H1 (cell line): ENCODE measurements at regions not wholly inside any gene's neighbourhood (a gene's known extent, or its start where the extent isn't known, plus 50 kb on each side); places are given as distances from the start of the nearest gene placed in this dataset.

Experiments used
- CTCF ChIA-PET: fragments of 300-600 bp; sonication (Branson Sonifier 250); formaldehyde crosslinking; loops from one replicate; lab custom pipeline; 2021; ENCODE audit not compliant: partially characterized antibody; lab: Charles Lee
- POLR2A ChIA-PET: fragments of 300-600 bp; sonication (Branson Sonifier 250); formaldehyde crosslinking; loops from one replicate; lab custom pipeline; 2021; ENCODE audit warnings: inconsistent platforms; ENCODE audit not compliant: partially characterized antibody; lab: Charles Lee
- DNase-seq, 2 experiments: peaks; one replicate each; pipeline versions ENCODE4 v3.0.0 to v3.0.0-alpha.2; 2010 to 2022; ENCODE audit warnings: low spot score in 2 of 2, low read depth in 1 of 2, mixed read lengths in 1 of 2
- FAIRE-seq: peaks from 2 replicates; lab custom pipeline; 2011; peaks lifted over from hg19 to GRCh38; lab: Jason Lieb, UNC
- H2AFZ ChIP-seq: 2 replicates; pipeline ENCODE4 v1.8.1; 2012; ENCODE audit warnings: low read length, inconsistent platforms
- H2AK5ac ChIP-seq: 2 replicates; pipeline ENCODE4 v1.6.1; 2013; ENCODE audit warnings: low read depth, low read length
- H2BK120ac ChIP-seq: replicated peaks from 2 replicates; pipeline ENCODE3; 2013; ENCODE audit warnings: low read depth, low read length, inconsistent platforms
- H2BK12ac ChIP-seq: 2 replicates; pipeline ENCODE4 v1.6.1; 2013; ENCODE audit warnings: low read depth, low read length
- H2BK15ac ChIP-seq: 2 replicates; pipeline ENCODE4 v1.6.1; 2013; ENCODE audit warnings: low read length
- H2BK20ac ChIP-seq: 2 replicates; pipeline ENCODE4 v1.6.1; 2013; ENCODE audit warnings: low read length
- H2BK5ac ChIP-seq: 2 replicates; pipeline ENCODE4 v1.6.1; 2013; ENCODE audit warnings: low read depth, low read length
- H3K14ac ChIP-seq: 2 replicates; pipeline ENCODE4 v1.6.1; 2013; ENCODE audit warnings: inconsistent platforms; ENCODE audit not compliant: insufficient read length
- H3K18ac ChIP-seq: 2 replicates; pipeline ENCODE4 v1.6.1; 2013; ENCODE audit warnings: low read length; ENCODE audit errors: extremely low read depth
- H3K23ac ChIP-seq: 2 replicates; pipeline ENCODE4 v1.6.1; 2013; ENCODE audit warnings: inconsistent platforms; ENCODE audit not compliant: insufficient read length
- H3K23me2 ChIP-seq: 2 replicates; pipeline ENCODE4 v1.6.1; 2013; ENCODE audit warnings: low read depth, low read length
- H3K27ac ChIP-seq: 2 replicates; pipeline ENCODE4 v1.6.1; 2011; ENCODE audit warnings: low read depth, low read length, inconsistent platforms
- H3K27me3 ChIP-seq, 4 experiments: replicated peaks in 1 of 4; 1 replicate in 1 of 4; 2 replicates in 3 of 4; pipeline versions ENCODE4 v1.6.1 to v1.8.1; 2011 to 2013; ENCODE audit warnings: low read length in 3 of 4, mild to moderate bottlenecking in 3 of 4, inconsistent platforms in 2 of 4, mixed read lengths in 2 of 4, moderate library complexity in 1 of 4; ENCODE audit not compliant: control insufficient read depth in 3 of 4, insufficient read depth in 3 of 4; ENCODE audit errors: extremely low read depth in 1 of 4
- H3K36me3 ChIP-seq, 4 experiments: 2 replicates each; pipeline versions ENCODE4 v1.6.1 to v1.8.1; 2011 to 2013; ENCODE audit warnings: mild to moderate bottlenecking in 4 of 4, low read length in 3 of 4, moderate library complexity in 2 of 4, control low read depth in 1 of 4, inconsistent platforms in 1 of 4; ENCODE audit not compliant: insufficient read depth in 4 of 4, control insufficient read depth in 2 of 4
- H3K4ac ChIP-seq: replicated peaks from 2 replicates; pipeline ENCODE3; 2013; ENCODE audit warnings: low read length, low read depth, mixed read lengths, inconsistent platforms; ENCODE audit not compliant: insufficient read length
- H3K4me1 ChIP-seq, 4 experiments: replicated peaks in 1 of 4; 1 replicate in 1 of 4; 2 replicates in 3 of 4; pipeline versions ENCODE4 v1.6.1 to v1.8.1; 2011 to 2013; ENCODE audit warnings: low read length in 3 of 4, inconsistent platforms in 2 of 4, mixed read lengths in 1 of 4; ENCODE audit not compliant: insufficient read depth in 4 of 4, control insufficient read depth in 3 of 4
- H3K4me2 ChIP-seq, 2 experiments: 2 replicates each; pipeline versions ENCODE4 v1.6.1 to v1.8.1; 2011 to 2013; ENCODE audit warnings: low read depth in 2 of 2, low read length in 2 of 2, control low read depth in 1 of 2, inconsistent platforms in 1 of 2, mild to moderate bottlenecking in 1 of 2; ENCODE audit not compliant: insufficient read depth in 1 of 2
- H3K4me3 ChIP-seq, 4 experiments: fragments of 200-600, 300-600 bp in 1 of 4; sonication (generic), shearing (Covaris generic), sonication (Bioruptor Twin) in 1 of 4; 2 replicates each; pipeline versions ENCODE4 v1.5.1 to v1.8.1; 2011 to 2016; ENCODE audit warnings: low read length in 4 of 4, low read depth in 3 of 4, control low read depth in 2 of 4, inconsistent platforms in 2 of 4, mild to moderate bottlenecking in 2 of 4, mixed read lengths in 1 of 4, moderate library complexity in 1 of 4; ENCODE audit not compliant: insufficient read depth in 2 of 4; ENCODE audit errors: extremely low read depth in 1 of 4
- H3K56ac ChIP-seq: replicated peaks from 2 replicates; pipeline ENCODE3; 2013; ENCODE audit warnings: low read depth, mild to moderate bottlenecking, mixed read lengths, low read length, inconsistent platforms; ENCODE audit not compliant: insufficient read length
- H3K79me1 ChIP-seq: 2 replicates; pipeline ENCODE4 v1.6.1; 2013; ENCODE audit warnings: low read depth, low read length, control low read depth
- H3K79me2 ChIP-seq, 2 experiments: 2 replicates each; pipeline versions ENCODE4 v1.6.1 to v1.8.1; 2012 to 2013; ENCODE audit warnings: low read length in 2 of 2, mild to moderate bottlenecking in 2 of 2, inconsistent platforms in 1 of 2; ENCODE audit not compliant: insufficient read depth in 2 of 2, control insufficient read depth in 1 of 2
- H3K9ac ChIP-seq, 4 experiments: replicated peaks in 1 of 4; 1 replicate in 1 of 4; 2 replicates in 3 of 4; pipeline versions ENCODE4 v1.6.1 to v1.8.1; 2011 to 2013; ENCODE audit warnings: low read depth in 3 of 4, low read length in 3 of 4, control low read depth in 2 of 4, mild to moderate bottlenecking in 2 of 4, moderate library complexity in 2 of 4, inconsistent platforms in 1 of 4; ENCODE audit errors: extremely low read depth in 1 of 4
- H3K9me3 ChIP-seq, 2 experiments: 2 replicates each; pipeline versions ENCODE4 v1.6.1 to v1.8.1; 2012 to 2013; ENCODE audit warnings: mild to moderate bottlenecking in 2 of 2, moderate library complexity in 2 of 2, control low read depth in 1 of 2, inconsistent platforms in 1 of 2, low read depth in 1 of 2, low read length in 1 of 2, mixed read lengths in 1 of 2; ENCODE audit not compliant: insufficient read depth in 2 of 2
- H4K20me1 ChIP-seq, 2 experiments: replicated peaks in 1 of 2; 2 replicates each; pipeline versions ENCODE3 to v1.8.1; 2011 to 2013; ENCODE audit warnings: inconsistent platforms in 2 of 2, low read length in 2 of 2, mild to moderate bottlenecking in 1 of 2; ENCODE audit not compliant: insufficient read depth in 2 of 2, control insufficient read depth in 1 of 2
- H4K5ac ChIP-seq: 2 replicates; pipeline ENCODE4 v1.6.1; 2013; ENCODE audit warnings: low read length, low read depth, mixed read lengths, inconsistent platforms; ENCODE audit not compliant: insufficient read length
- H4K8ac ChIP-seq: 2 replicates; pipeline ENCODE4 v1.8.0; 2013; ENCODE audit warnings: mild to moderate bottlenecking, moderate library complexity, low read length, inconsistent platforms; ENCODE audit not compliant: insufficient read depth; ENCODE audit errors: extremely low read depth
- H4K91ac ChIP-seq: replicated peaks from 2 replicates; pipeline ENCODE3; 2013; ENCODE audit warnings: low read length, mixed read lengths, inconsistent platforms; ENCODE audit not compliant: insufficient read length
- ASH2L ChIP-seq: fragments of 200-600, 300-600 bp; sonication (generic); IDR thresholded peaks from one replicate; pipeline ENCODE4 v1.7.1; 2017; ENCODE audit warnings: low read length
- FOSL1 ChIP-seq: IDR thresholded peaks from 2 replicates; pipeline ENCODE4 v1.6.1; 2011; ENCODE audit warnings: mild to moderate bottlenecking, low read depth, low read length, moderate library complexity; ENCODE audit not compliant: insufficient read depth
- HDAC2 ChIP-seq, 2 experiments: fragments of 300-600 bp in 1 of 2; sonication (generic) in 1 of 2; IDR thresholded peaks; 2 replicates each; pipeline ENCODE4 v1.6.1; 2011 to 2012; ENCODE audit warnings: low read depth in 2 of 2, low read length in 2 of 2, mild to moderate bottlenecking in 2 of 2, moderate library complexity in 2 of 2, borderline replicate concordance in 1 of 2, inconsistent platforms in 1 of 2
- JUND ChIP-seq: IDR thresholded peaks from 2 replicates; pipeline ENCODE4 v1.6.1; 2011; ENCODE audit warnings: mild to moderate bottlenecking, improper control_type of control experiment, low read length
- NRF1 ChIP-seq: IDR thresholded peaks from 2 replicates; pipeline ENCODE4 v1.6.1; 2011; ENCODE audit warnings: mild to moderate bottlenecking, low read depth, low read length, improper control_type of control experiment
- RAD21 ChIP-seq, 2 experiments: IDR thresholded peaks in 1 of 2; conservative IDR thresholded peaks in 1 of 2; 2 replicates each; pipeline ENCODE4 v1.6.1; 2011; ENCODE audit warnings: low read depth in 2 of 2, low read length in 2 of 2, improper control_type of control experiment in 1 of 2, inconsistent platforms in 1 of 2, mild to moderate bottlenecking in 1 of 2, moderate library complexity in 1 of 2
- RBBP5 ChIP-seq: IDR thresholded peaks from 2 replicates; pipeline ENCODE4 v1.7.1; 2012; ENCODE audit warnings: low read depth, mild to moderate bottlenecking, inconsistent platforms, low read length, moderate library complexity, borderline replicate concordance
- SIX5 ChIP-seq: IDR thresholded peaks from 2 replicates; pipeline ENCODE4 v1.6.1; 2011; ENCODE audit warnings: mild to moderate bottlenecking, low read depth, low read length
- SP2 ChIP-seq: IDR thresholded peaks from 2 replicates; pipeline ENCODE4 v1.6.1; 2012; ENCODE audit warnings: mild to moderate bottlenecking, low read length, inconsistent platforms
- SP4 ChIP-seq: IDR thresholded peaks from 2 replicates; pipeline ENCODE4 v1.6.1; 2012; ENCODE audit warnings: low read length, inconsistent platforms
- SUZ12 ChIP-seq: fragments of 200-600 bp; sonication (generic); IDR thresholded peaks from 2 replicates; pipeline ENCODE4 v1.6.1; 2012; ENCODE audit warnings: mild to moderate bottlenecking, inconsistent platforms, low read length, moderate library complexity, mixed read lengths
- YY1 ChIP-seq: IDR thresholded peaks from 2 replicates; pipeline ENCODE4 v1.6.1; 2011; ENCODE audit warnings: low read depth, mild to moderate bottlenecking, low read length
- WGBS, 2 experiments: shearing (Covaris generic) in 1 of 2; methylation state at CpG; one replicate each; pipeline versions ENCODE4 v1.1.6 to v1.1.7; 2013 to 2015; ENCODE audit warnings: low lambda C conversion rate in 2 of 2, mixed read lengths in 2 of 2, inconsistent platforms in 1 of 2, low coverage in 1 of 2, missing lambda C conversion rate in 1 of 2; ENCODE audit not compliant: insufficient replicate concordance in 2 of 2, insufficient coverage in 1 of 2, insufficient read length in 1 of 2; ENCODE audit errors: extremely low coverage in 1 of 2, missing lambda C conversion rate in 1 of 2; 5-methylcytosine and 5-hydroxymethylcytosine counted together
- TF ChIP-seq, protein P1 (sequence below): IDR thresholded peaks from 2 replicates; pipeline ENCODE4 v1.6.1; 2012; ENCODE audit warnings: low read length, inconsistent platforms

DNA sequence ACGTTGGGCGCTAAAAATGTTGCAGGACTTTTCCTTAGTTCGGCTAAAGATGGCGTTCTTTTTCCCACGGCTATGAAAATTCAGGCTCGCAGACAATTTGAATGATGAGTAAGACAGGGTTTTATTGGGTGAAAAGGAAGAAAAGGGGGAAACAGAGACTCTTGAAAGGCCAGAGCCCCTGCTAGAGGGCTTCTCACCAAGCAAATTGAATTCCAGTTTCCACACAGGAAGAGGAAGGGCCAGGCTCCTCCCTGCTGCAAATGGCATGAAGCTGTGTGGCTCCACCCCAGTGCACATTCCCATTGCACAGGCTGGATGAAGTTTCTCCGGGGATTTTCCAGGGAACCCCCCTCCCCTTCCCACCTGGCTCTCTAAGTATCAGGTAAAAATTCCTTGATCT lies 210.9 kb downstream of the KLHL4 start:
- no peak overlapping the region for H4K91ac ChIP-seq
- no peaks in the 10 kb centered on the region for H3K36me3 ChIP-seq
- no peaks in the 10 kb centered on the region for H3K23me2 ChIP-seq
- H3K79me2 ChIP-seq = no peaks in the 10 kb centered on the region
- H2BK15ac ChIP-seq = no peak overlapping the region
- H2BK120ac ChIP-seq = no peak overlapping the region
- DNase-seq (no peak), FAIRE-seq (no peak)
- no peak overlapping the region for H4K8ac ChIP-seq
- 90% methylated on average over 3 of the region's 7 CpGs; no CpG with 5 or more reads in 1 of the 2 experiments for WGBS, 2 experiments
- H3K79me1 ChIP-seq = no peaks in the 10 kb centered on the region
- no peaks in the 10 kb centered on the region for H4K20me1 ChIP-seq
- POLR2A ChIA-PET = no interaction called here
- H2AFZ ChIP-seq = no peak overlapping the region
- no peak overlapping the region for H2BK20ac ChIP-seq
- no peak overlapping the region for H2BK12ac ChIP-seq
- H3K14ac ChIP-seq = no peak overlapping the region
- no peak overlapping the region for H3K9ac ChIP-seq
- no peak overlapping the region for H3K4ac ChIP-seq
- no peak overlapping the region for H3K27ac ChIP-seq
- H2AK5ac ChIP-seq = no peak overlapping the region
- no peaks in the 10 kb centered on the region for H3K4me1 ChIP-seq
- H3K23ac ChIP-seq = no peak overlapping the region
- H3K4me3 ChIP-seq = no peak overlapping the region
- H4K5ac ChIP-seq = no peak overlapping the region
- H3K9me3 ChIP-seq = peaks cover 0 to 2% of the 10 kb centered on the region in 2 experiments; a peak in 1 of 4 replicates
- H3K4me2 ChIP-seq = no peak overlapping the region
- no peaks in the 10 kb centered on the region for H3K27me3 ChIP-seq
- no peak overlapping the region for H3K18ac ChIP-seq
- no peak overlapping the region for H2BK5ac ChIP-seq
- H3K56ac ChIP-seq = no peak overlapping the region
- CTCF ChIA-PET = no interaction called here
- TF ChIP-seq SUZ12 = no peak
- no peak for TF ChIP-seq SP4
- no peak for TF ChIP-seq NRF1
- no peak for TF ChIP-seq JUND
- no peak for TF ChIP-seq RBBP5
- TF ChIP-seq HDAC2 (IDR thresholded peaks at IDR 0.05; ENCODE audit: borderline replicate concordance in 1 of 2, low read depth in 2 of 2, low read length in 2 of 2) = no peak
- TF ChIP-seq YY1 = no peak
- TF ChIP-seq SP2 = no peak
- no peak for TF ChIP-seq SIX5
- no peak for TF ChIP-seq ASH2L
- no peak for TF ChIP-seq FOSL1
- TF ChIP-seq, protein P1, sequence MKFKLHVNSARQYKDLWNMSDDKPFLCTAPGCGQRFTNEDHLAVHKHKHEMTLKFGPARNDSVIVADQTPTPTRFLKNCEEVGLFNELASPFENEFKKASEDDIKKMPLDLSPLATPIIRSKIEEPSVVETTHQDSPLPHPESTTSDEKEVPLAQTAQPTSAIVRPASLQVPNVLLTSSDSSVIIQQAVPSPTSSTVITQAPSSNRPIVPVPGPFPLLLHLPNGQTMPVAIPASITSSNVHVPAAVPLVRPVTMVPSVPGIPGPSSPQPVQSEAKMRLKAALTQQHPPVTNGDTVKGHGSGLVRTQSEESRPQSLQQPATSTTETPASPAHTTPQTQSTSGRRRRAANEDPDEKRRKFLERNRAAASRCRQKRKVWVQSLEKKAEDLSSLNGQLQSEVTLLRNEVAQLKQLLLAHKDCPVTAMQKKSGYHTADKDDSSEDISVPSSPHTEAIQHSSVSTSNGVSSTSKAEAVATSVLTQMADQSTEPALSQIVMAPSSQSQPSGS = no peak
- no peak for TF ChIP-seq RAD21 (IDR thresholded peaks at IDR 0.05 in 1 of 2, conservative IDR thresholded peaks at IDR 0.05 in 1 of 2; ENCODE audit: low read depth in 2 of 2, low read length in 2 of 2)
